SKM-1 treated with dmso at 0.1 percent for 144 hours (cell line): ENCODE measurements at regions not wholly inside any gene's neighbourhood (a gene's known extent, or its start where the extent isn't known, plus 50 kb on each side); places are given as distances from the start of the nearest gene placed in this dataset.
"Not testable (repeated sequence)": the region's sequence is repeated elsewhere in the genome, so short reads cannot be mapped to it uniquely, and the experiment has no call there.

Source experiments
- DNase-seq: peaks from one replicate; lab custom pipeline; 2025; ENCODE audit not compliant: unreplicated experiment; lab: John Stamatoyannopoulos, UW

DNA sequence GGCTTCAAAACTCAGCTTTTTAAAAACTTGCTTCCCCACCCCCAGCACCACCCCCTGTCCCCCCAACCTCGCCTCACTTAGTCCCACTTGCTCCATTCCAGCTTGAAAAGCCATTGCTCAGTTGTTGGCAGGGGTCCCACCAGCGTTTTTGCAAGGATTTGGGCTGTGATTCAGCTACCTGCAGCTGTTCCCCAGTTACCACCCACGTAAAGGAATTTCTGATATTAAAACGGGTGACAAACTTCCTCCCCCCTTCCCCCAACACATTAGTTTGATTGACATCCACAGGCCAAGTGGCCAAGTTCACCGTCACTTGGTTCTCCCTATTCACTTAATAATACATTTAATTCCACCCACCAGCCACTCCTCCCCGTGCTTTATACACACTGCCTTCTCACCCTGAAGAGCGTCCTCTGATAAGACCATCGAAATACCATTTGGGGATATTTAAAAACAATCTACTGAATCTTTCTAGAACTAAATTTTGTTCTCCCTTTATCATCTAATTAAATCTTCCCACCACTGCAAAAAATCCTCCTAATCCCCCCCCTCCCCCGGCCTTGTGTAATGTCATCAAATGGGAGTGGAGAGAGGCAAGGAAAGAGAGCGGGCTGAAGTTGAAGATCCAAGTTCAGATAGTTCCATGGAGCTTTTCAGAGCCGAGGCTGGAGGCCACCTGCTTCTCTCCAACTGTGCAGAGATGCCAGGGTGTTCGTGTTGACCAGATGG, 55.1 kb downstream of the SOX9 start:
- no peak for DNase-seq

DNA sequence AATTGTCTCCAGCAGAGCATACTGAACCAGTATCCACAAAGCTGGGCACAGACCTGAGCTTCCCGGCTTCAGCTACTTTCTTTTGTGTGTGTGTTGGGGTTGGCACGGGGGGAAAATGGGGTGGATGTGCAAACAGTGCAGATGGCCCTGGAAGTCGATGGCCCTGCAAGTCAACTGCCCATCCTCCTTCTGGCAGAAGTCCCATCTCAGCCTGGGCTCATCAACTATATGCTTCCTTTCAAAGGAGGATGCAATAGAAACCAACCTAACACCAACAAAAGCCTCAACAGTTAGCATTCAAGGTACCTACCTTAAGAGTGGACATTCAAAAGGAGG, 55.7 kb downstream of the SOX9 start:
- DNase-seq, result no peak

DNA sequence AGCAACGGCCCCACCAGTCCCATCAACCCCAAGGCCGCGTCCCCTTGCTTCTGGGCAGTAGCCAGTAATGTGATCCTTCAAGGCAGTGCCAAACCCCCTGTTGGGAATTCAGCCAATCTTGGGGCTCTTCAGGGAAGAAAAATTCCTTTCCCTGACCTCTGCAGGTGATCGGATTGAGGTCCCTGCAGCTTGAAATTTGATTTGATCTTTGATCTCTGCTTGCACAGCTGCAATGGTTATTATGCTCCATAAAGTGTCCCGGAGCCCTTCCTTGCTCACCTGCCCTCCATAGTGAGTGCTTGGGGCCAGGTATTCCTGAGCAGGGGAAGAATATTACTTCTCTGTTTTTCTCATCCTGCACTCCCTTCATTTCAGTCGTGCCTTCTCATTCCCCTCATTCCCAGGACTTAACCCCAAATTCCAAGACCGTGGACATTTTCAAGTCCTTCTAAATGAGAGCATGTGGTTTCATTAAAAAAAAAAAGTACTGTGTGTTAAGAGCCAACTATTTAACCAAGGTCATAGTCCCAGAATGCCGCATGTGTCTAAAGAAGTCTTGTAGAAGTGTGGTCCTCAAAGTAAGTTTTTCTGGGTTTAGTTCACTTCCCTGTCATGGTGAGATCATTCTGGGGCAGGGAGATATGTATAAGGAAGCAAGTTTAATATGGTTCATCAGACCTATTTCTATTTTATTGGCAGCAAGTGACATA, 56.3 kb downstream of the SOX9 start:
- DNase-seq, result no peak

DNA sequence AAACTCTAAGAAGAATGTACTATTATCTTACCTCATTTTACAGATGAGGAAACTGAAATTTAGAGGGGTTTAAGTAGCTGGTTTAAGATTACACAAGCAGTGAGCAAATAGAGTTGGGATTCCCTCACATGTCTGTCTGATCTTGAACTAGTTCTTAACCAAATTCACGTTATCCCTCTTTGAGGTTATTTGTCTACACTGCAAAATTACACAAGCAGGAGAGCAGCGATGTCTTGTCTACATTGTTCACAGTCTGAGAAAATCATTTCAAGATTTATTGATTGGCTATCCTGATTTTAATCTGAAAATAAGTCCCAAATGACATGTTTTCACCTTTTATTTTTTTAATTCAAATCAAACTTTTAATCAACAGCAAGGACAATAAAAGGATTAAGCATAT, 56.9 kb downstream of the SOX9 start:
- no peak for DNase-seq

DNA sequence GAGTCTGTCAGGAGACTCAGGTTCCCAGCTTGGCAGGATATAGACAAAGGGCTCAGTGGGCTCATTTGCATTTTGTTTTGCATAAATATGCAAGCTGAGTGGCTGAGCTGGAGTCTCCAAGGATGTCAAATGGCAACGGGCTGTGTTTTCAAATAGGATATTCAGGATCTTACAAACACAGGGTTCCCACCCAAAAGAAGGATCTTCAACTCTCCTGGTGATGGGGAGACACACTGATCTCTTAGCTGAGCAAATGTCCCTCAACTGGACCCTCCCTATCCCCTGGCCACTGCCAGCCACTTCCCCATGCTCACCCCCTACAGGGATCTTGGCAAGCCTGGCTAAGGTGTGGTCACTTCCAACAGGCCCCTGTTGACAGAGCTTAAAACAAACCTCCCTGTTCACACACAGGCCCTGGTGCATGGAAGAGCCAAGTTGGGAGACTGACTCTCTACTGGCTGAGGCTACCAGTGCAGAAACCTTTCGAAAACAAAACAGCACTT, 61.6 kb downstream of the SOX9 start:
- DNase-seq, result no peak

DNA sequence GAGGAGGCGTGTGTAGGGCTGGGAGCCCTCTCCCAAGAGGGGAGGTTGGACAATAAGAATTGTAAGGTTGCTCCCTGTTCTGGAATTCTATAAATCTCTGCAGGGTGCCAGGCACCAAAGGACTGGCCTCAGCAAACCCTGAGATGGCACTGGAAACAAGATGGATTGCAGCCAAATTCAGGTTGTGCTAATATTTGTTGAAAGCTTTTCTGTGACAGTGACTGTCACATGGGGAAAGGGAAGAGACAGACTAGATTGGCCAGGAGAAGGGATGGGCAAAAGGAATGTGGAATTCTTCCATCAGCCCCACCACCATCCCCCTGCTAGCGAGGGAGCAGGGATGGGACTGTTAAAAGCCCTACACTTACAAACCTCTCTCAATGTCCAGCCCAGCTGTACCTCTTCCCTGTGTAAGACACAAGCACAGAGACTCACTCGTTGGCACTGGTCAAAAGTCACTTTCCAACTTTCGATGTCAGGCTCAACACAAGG, 62.4 kb downstream of the SOX9 start:
- no peak for DNase-seq

DNA sequence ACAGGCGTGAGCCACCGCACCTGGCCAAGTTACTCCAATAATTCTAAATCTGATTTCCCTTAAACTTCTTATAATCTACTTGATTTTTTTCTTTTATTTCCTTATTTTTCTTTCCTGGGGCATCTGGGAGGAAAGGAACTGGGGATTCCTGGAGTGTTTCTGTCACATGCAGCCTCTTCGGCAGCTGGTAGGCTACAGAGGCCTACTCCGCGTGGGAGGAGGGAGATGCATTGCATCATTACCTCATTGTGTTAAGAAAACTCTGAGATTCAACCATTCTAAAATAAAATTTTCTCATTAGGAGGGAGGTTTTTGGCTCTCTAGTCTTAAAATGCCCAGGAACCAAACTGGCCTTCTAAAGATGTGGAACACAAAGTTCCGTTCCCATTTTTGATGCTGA, 64.0 kb downstream of the SOX9 start:
- no peak for DNase-seq

DNA sequence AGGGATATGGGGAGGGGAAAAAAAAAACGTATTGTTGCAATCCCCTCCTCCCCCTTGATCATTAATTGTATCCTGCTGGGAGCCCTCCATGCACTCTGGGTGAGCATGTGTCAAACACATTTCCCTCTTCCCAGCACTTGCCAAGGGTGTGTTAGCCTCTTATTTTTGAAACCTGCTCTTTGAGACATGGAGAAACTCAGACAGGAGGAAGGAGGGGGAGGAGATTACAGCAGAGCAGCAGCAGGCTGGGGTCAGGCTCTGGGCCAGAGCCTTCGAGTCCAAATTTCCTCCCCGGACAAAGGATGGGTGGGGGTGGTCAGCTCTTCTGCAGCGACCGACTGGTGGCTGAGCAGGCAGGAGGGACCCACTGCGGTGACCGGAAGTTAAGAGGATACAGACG, 64.7 kb downstream of the SOX9 start:
- no peak for DNase-seq

DNA sequence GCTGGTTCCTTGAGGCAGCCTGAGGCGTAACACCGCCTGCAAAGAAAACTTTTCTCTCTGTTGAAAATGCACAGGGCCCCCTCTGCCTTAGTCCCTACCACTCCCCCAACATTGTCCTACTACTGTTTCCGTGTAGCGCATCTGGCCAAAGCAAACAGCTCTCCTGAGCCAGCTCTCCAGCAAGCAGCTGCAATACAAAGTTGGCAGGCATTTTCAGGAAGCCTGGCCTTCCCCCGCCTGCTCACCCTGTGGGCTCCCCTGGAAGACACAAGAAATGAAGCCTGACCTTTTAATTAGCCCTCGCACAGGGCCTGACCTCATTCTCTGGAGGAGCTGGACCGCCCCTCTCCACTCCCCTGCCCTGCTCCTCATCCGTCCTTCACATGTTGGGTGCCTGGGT, 66.7 kb downstream of the SOX9 start:
- DNase-seq, result no peak

DNA sequence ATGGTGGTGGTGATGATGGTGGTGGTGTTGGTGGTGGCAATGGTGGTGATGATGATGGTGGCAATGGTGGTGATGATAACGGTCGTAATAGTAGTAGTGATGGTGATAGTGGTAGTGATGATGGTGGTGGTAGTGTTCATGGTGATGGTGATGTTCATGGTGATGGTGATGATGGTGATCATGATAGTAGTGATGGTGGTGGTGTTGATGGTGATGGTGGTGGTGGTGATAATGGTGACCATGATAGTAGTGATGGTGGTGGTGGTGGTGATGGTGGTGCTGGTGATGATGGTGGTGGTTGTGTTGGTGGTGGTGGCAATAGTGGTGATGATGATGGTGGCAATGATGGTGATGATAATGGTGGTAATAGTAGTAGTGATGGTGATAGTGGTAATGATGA, 68.0 kb downstream of the SOX9 start:
- no peak for DNase-seq

DNA sequence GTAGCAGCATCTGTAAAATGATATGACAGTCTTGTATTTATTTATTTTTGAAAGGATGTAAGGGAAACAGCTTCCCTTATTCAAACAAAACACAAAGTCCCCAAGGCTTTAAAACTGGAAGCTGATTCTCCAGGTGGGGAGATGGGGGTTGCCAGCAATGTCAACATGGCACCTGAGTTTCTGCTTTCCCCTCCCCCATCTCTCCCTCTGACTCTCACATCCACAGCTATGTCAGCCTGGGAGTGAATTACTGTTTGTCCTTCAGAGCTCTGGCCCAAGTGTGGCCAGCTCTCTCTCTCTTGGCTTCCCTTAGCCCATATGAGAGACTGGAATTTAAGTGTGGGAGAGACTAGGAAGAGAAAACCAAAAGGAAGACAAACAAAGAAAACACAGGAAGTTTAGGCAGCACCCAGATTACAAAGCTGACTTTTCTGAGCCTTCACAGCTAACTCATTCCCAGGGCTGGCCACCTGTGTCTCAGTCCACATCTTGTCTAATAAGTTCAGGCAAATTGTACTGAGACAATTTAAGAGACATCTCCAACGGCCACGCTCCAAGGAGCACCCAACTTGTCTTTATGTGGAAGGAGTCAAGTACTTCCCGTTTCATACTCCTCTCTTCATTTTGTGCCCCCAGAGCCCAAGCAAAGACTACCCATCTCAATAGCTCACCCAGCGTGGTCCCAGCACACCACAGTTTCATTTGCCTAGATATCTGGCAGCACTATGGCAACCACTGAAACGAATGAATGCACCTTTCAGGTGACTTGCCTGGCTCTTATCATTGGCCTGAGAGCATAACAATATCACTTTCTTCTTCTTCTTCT, 69.2 kb downstream of the SOX9 start:
- no peak for DNase-seq

DNA sequence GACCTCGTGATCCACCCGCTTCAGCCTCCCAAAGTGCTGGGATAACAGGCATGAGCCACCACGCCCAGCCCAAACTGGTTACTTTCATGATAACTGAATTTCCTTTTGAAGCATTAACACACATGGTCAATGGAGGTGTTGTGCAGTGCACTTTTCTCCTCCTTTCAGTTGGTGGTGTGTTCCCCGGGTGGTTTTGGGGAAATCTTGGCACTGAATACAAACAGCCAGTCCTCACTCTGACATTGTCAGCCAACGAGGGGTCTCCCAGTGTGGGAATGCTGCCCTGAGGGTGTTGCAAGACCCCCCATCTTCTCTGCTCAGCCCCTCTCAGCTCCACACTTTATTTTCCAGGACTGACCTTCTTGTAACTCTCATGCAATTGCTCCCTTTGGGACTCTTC, 70.5 kb downstream of the SOX9 start:
- no peak for DNase-seq

DNA sequence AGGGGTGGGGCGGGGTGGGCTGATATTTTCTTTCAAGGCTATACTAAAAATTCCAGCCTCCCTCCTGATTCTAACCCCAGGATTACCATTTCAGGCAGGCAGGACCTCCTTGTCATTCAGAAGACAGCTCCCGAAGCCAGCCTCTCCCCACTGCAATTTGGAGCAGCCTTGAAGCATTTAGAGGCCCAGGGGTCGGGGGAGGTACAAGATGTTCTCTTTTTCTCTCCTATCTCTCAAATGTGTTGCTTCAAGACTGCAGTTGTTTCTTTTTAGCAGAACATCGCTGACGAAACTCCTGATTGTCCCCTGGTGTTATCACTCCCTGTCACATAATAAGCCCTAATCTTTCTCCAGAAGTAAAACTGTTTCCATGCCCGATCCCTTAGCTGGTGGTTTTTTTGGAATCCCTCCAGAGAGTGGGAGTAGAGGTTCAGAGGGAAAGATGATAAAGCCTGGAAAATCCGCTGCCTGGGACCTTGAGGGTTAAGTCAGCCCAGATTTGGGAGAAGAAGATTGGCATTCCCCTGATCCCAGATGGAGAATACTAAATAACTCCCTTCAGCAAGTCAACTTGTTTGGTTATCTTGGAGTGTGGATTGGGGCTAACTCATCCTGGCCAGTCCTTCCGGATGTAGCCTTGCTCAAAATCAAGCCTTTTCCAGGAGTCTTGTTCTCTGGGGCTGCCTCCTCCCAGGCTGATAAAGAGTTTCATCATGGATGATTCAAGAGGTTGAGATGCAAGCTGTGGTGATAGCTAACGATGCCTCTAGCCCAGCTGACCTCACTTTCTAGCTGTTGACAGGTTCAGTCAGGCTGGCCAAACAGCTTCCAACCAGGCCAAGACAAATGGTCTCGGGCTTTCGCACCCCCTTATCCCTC, 71.3 kb downstream of the SOX9 start:
- no peak for DNase-seq

DNA sequence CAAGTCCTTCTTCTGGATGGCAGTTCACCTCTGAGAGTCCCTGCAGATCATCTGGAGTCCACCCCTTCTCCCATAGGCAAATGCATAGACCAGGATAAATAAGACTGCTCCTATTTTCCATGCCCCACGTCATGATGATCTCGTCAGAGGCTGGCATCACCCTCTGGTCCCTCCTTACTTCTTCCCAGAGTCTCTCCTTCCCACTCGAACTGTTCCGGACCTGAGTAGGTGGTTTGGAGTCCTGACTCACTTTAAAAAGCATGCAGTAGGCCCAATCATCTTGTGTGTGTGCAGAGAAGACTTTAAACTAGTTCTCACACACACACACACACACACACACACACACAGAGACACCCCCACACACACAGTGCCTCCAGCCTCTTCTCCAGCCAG, 72.0 kb downstream of the SOX9 start:
- no peak for DNase-seq

DNA sequence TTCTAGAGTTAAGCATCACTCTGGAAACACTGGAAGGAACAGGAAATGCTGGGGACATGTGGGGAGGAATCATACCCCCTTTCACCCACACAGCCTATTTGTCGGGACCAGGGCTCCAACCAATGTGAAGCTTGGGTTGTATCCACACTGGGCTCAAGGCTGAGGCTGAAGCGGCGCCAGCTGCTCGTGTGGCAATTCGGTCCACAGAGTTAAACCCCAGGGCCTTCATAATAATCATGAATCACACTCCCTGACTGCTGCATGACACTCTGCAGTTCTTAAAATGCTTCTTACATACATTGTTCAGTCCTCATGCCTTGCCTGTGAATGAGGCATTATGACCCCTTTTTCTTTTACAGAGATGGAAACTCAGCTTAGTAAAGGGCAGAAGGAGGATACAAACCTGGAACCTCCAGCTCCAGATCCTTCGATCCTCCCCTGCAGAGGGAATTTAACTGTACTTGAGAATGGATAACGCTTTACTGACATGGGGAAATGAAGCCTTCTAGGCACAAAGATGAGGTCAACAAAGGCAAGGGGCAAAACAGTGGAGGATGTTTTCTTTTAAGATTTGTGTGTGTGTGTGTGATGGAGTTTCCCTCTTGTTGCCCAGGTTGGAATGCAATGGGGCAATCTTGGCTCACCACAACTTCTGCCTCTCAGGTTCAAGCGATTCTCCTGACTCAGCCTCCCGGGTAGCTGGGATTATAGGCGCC, 72.7 kb downstream of the SOX9 start:
- DNase-seq, result no peak

DNA sequence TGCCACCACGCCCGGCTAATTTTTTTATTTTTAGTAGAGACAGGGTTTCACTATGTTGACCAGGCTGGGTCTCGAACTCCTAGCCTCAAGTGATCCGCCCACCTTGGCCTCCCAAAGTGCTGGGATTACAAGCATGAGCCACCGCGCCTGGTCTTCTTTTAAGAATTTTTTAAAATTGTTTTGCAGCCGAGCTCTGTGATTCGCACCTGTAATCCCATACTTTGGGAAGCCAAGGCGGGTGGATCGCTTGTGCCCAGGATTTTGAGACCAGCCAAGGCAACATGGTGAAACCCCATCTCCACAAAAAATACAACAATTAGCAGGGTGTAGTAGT, 73.3 kb downstream of the SOX9 start:
- DNase-seq, result not testable (repeated sequence)

DNA sequence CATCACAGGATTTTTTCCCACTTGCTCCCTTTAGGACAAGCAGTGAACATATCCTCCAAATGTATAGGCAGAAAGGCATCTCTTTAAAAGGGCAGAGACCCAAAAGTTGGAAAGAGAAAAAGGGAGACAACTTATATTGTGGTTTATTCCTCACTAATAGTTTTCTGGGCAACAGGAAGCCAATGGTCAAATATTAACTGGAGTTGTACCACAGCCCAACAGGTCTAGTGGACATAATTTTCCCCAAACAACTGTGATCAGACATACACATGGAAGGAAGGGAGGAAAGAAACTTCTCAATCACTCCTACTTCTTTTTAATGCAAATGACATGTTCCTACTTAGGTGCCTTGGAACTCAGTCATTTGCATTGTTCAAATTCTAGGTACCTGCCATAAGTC, 78.4 kb downstream of the SOX9 start:
- DNase-seq, result no peak

DNA sequence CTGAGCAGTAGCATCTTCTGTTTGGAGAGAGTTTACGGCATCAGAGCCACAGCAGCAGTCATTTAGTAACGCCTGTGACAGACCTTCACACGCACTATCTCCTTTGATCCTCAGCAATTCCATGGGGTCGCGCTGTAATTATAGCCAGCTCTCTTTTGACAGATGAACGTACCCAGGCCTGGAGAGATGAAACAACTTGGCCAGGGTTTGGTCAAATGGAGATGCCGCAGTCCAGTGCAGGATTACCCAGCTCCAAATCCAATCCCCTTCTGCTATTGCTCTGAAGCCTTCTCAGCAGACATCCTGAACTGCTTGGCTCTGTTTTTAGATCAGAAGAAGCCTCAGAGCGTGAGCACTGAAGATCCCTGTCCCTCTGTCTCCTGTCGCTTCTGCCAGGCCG, 83.9 kb downstream of the SOX9 start:
- no peak for DNase-seq

DNA sequence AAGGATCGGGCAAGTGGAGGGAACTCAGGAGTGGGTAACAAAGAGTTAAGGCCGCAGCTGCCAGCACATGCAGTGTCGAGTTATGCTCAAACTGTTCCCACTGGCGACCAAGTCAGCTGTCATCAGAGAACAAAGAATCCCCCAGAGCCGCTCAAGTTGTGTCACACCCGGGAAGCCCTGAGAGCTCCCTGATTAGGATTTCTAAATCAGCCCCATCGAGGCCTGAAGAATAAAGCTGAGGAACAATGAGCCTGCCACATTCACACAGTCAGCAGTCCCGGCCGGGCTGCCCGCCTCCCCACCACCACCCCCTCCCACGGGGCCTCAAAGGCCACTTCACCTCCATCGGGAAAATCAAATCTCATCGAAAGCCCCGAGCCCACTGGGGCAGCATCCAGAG, 84.5 kb downstream of the SOX9 start:
- no peak for DNase-seq

DNA sequence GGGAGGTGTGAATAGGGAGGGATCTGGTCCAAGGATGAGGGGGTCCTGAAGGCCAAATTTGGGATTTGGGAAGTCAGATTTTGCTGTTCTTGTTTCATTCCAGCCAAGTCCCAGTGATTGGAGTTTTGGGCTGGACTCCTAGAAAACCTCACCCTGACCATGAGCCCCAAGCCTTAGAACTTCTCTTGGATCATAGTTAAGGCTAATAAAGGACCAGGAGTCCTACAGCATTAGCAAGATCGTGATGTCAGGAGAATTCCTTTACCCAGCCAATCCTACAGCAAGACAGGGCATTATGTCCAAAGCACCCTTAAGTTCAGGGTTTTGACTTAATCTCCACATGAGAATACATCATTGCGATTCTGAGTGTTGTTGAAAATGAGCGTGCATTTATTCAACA, 85.0 kb downstream of the SOX9 start:
- no peak for DNase-seq
